Suprapubic skin (tissue), 4 donors: ENCODE measurements at regions not wholly inside any gene's neighbourhood (a gene's known extent, or its start where the extent isn't known, plus 50 kb on each side); places are given as distances from the start of the nearest gene placed in this dataset.
A peak's percentile ranks its signal among the peaks of the same experiment; 100 is the strongest.

Source experiments
- DNase-seq, 2 donors: peaks; one replicate each; pipeline ENCODE4 v3.0.0-alpha.2; 2019; ENCODE audit warnings: low spot score in 2 of 2
- H3K27ac ChIP-seq: fragments of 200-600 bp; sonication (generic); one replicate; pipeline ENCODE4 v1.5.1; 2019
- H3K27me3 ChIP-seq: fragments of 200-600 bp; sonication (generic); one replicate; pipeline ENCODE4 v1.5.1; 2019
- H3K36me3 ChIP-seq: fragments of 200-600 bp; sonication (generic); one replicate; pipeline ENCODE4 v1.5.1; 2019
- H3K4me1 ChIP-seq: fragments of 200-600 bp; sonication (generic); one replicate; pipeline ENCODE4 v1.5.1; 2019
- H3K4me3 ChIP-seq: fragments of 200-600 bp; sonication (generic); one replicate; pipeline ENCODE4 v1.5.1; 2019; ENCODE audit warnings: mild to moderate bottlenecking
- H3K9me3 ChIP-seq: fragments of 200-600 bp; sonication (generic); one replicate; pipeline ENCODE4 v1.5.1; 2019
- CTCF ChIP-seq, 2 donors: fragments of 200-600 bp in 1 of 2; fragments of 450-650 bp in 1 of 2; sonication (generic) in 1 of 2; IDR thresholded peaks; one replicate each; pipeline ENCODE4 v1.5.1; 2016 to 2019; ENCODE audit warnings: antibody characterized with exemption in 2 of 2, mild to moderate bottlenecking in 1 of 2, moderate library complexity in 1 of 2
- EP300 ChIP-seq: sonication (generic); formaldehyde crosslinking; IDR thresholded peaks from one replicate; pipeline ENCODE4 v1.6.1; 2017; ENCODE audit warnings: antibody characterized with exemption
- POLR2A ChIP-seq, 2 donors: fragments of 450-650 bp; IDR thresholded peaks; one replicate each; pipeline ENCODE4 v1.6.1; 2017; ENCODE audit warnings: antibody characterized with exemption in 2 of 2, mild to moderate bottlenecking in 2 of 2, moderate library complexity in 2 of 2
- POLR2AphosphoS5 ChIP-seq, 3 donors: sonication (generic); formaldehyde crosslinking; IDR thresholded peaks; one replicate each; pipeline ENCODE4 v1.6.1; 2017; ENCODE audit warnings: antibody characterized with exemption in 3 of 3
- WGBS: methylation state at CpG from one replicate; pipeline ENCODE4 v1.1.5; 2018; 5-methylcytosine and 5-hydroxymethylcytosine counted together

GRCh38 chr6:142569676-142570075 lies 267.9 kb downstream of the ADGRG6 start:
- no peaks in the 10 kb centered on the region for H3K27me3 ChIP-seq
- no peaks in the 10 kb centered on the region for H3K36me3 ChIP-seq
- H3K9me3 ChIP-seq: no peaks in the 10 kb centered on the region
- H3K4me1 ChIP-seq: peaks cover 18% of the 10 kb centered on the region
- 39% methylated on average over 1 of the region's 1 CpG for WGBS
- no peak for DNase-seq
- H3K27ac ChIP-seq: peak overlapping the region; percentile 44
- no peak for TF ChIP-seq POLR2AphosphoS5 (IDR thresholded peaks at IDR 0.05)
- no peak for TF ChIP-seq EP300
- no peak for TF ChIP-seq POLR2A (IDR thresholded peaks at IDR 0.05)
- no peak for TF ChIP-seq CTCF (IDR thresholded peaks at IDR 0.05)
- no peak overlapping the region for H3K4me3 ChIP-seq

- Histone ChIP-seq H3K36me3 (no peaks in the 10 kb centered on the region), H3K9me3 (no peaks in the 10 kb centered on the region), H3K4me3 (no peak overlapping the region), H3K27ac (no peak overlapping the region), H3K4me1 (peaks cover 18% of the 10 kb centered on the region), H3K27me3 (no peaks in the 10 kb centered on the region)
- DNase-seq: no peak
- TF ChIP-seq EP300: no peak
- no peak for TF ChIP-seq POLR2AphosphoS5 (IDR thresholded peaks at IDR 0.05)
- TF ChIP-seq POLR2A (IDR thresholded peaks at IDR 0.05): no peak
- no peak for TF ChIP-seq CTCF (IDR thresholded peaks at IDR 0.05)
These were observed 268.4 kb downstream of the ADGRG6 start for GRCh38 chr6:142570221-142570671.

- TF ChIP-seq POLR2AphosphoS5 (IDR thresholded peaks at IDR 0.05): no peak
- no peak for TF ChIP-seq POLR2A (IDR thresholded peaks at IDR 0.05)
- no peak for TF ChIP-seq CTCF (IDR thresholded peaks at IDR 0.05)
- TF ChIP-seq EP300: no peak
These were observed 291.1 kb downstream of the ADGRG6 start for GRCh38 chr6:142592876-142593275.

GRCh38 chr6:142597836-142598235 lies 296.0 kb downstream of the ADGRG6 start:
- Histone ChIP-seq H3K27me3 (no peaks in the 10 kb centered on the region), H3K4me1 (no peaks in the 10 kb centered on the region), H3K9me3 (no peaks in the 10 kb centered on the region), H3K27ac (no peak overlapping the region), H3K4me3 (no peak overlapping the region), H3K36me3 (no peaks in the 10 kb centered on the region)
- WGBS: 42% methylated on average over 5 of the region's 5 CpGs
- TF ChIP-seq EP300 (no peak), POLR2A (IDR thresholded peaks at IDR 0.05) (no peak), CTCF (IDR thresholded peaks at IDR 0.05) (no peak), POLR2AphosphoS5 (IDR thresholded peaks at IDR 0.05) (no peak)
- DNase-seq: no peak

More at GRCh38 chr6:142592876-142593275, 291.1 kb downstream of the ADGRG6 start:
- Histone ChIP-seq H3K9me3 (no peaks in the 10 kb centered on the region), H3K27me3 (no peaks in the 10 kb centered on the region), H3K4me1 (no peaks in the 10 kb centered on the region), H3K36me3 (no peaks in the 10 kb centered on the region), H3K4me3 (no peak overlapping the region), H3K27ac (no peak overlapping the region)
- WGBS: 67% methylated on average over 2 of the region's 2 CpGs
- no peak for DNase-seq

GRCh38 chr6:142601427-142601826 lies 299.6 kb downstream of the ADGRG6 start:
- Histone ChIP-seq H3K9me3 (no peaks in the 10 kb centered on the region), H3K4me3 (no peak overlapping the region), H3K27me3 (no peaks in the 10 kb centered on the region), H3K4me1 (no peaks in the 10 kb centered on the region), H3K27ac (no peak overlapping the region), H3K36me3 (no peaks in the 10 kb centered on the region)
- TF ChIP-seq EP300: no peak
- no peak for TF ChIP-seq POLR2A (IDR thresholded peaks at IDR 0.05)
- no peak for TF ChIP-seq CTCF (IDR thresholded peaks at IDR 0.05)
- TF ChIP-seq POLR2AphosphoS5 (IDR thresholded peaks at IDR 0.05): no peak
- no peak for DNase-seq
- WGBS: 100% methylated on average over 1 of the region's 1 CpG
